ACC112 (cell line): ENCODE measurements at regions not wholly inside any gene's neighbourhood (a gene's known extent, or its start where the extent isn't known, plus 50 kb on each side); places are given as distances from the start of the nearest gene placed in this dataset.
A peak's percentile ranks its signal among the peaks of the same experiment; 100 is the strongest.

Experiments
- H2AFZ ChIP-seq: fragments of 200-600 bp; sonication (generic); one replicate; pipeline ENCODE4 v1.6.0; 2017; ENCODE audit warnings: antibody characterized with exemption, low read length; ENCODE audit not compliant: unreplicated experiment
- H3K27ac ChIP-seq: fragments of 200-600 bp; sonication (generic); 2 replicates; pipeline ENCODE4 v1.5.1; 2014; ENCODE audit warnings: low read depth, mild to moderate bottlenecking, antibody characterized with exemption, low read length, moderate library complexity
- H3K27me3 ChIP-seq: fragments of 200-600 bp; sonication (generic); 2 replicates; pipeline ENCODE4 v1.6.1; 2014; ENCODE audit warnings: mild to moderate bottlenecking, antibody characterized with exemption, low read length, moderate library complexity, mixed read lengths; ENCODE audit not compliant: insufficient read depth
- H3K36me3 ChIP-seq: fragments of 200-600 bp; sonication (generic); 2 replicates; pipeline ENCODE4 v1.6.1; 2016; ENCODE audit warnings: mild to moderate bottlenecking, antibody characterized with exemption, low read length, moderate library complexity, mixed read lengths; ENCODE audit not compliant: insufficient read depth
- H3K4me1 ChIP-seq: fragments of 200-600 bp; sonication (generic); one replicate; pipeline ENCODE4 v1.6.1; 2016; ENCODE audit warnings: low read length, mixed read lengths; ENCODE audit not compliant: insufficient read depth, unreplicated experiment, control insufficient read depth
- H3K4me3 ChIP-seq: fragments of 200-600 bp; sonication (generic); 2 replicates; pipeline ENCODE4 v1.5.1; 2014; ENCODE audit warnings: mild to moderate bottlenecking, low read depth, low read length
- H3K79me2 ChIP-seq: fragments of 200-600 bp; sonication (generic); one replicate; pipeline ENCODE4 v1.6.0; 2016; ENCODE audit warnings: low read length; ENCODE audit not compliant: control insufficient read depth, unreplicated experiment, insufficient read depth

GRCh38 chr1:94721240-94721639, 98.9 kb upstream of the SLC44A3 start:
- H3K27ac ChIP-seq: no peak overlapping the region
- H3K4me3 ChIP-seq: no peak overlapping the region
- H2AFZ ChIP-seq: no peak overlapping the region
- no peaks in the 10 kb centered on the region for H3K36me3 ChIP-seq
- H3K79me2 ChIP-seq: no peaks in the 10 kb centered on the region
- H3K4me1 ChIP-seq: peaks cover 4% of the 10 kb centered on the region
- no peaks in the 10 kb centered on the region for H3K27me3 ChIP-seq

GRCh38 chr1:94719926-94720793, 100.0 kb upstream of the SLC44A3 start:
- Histone ChIP-seq H3K27me3 (no peaks in the 10 kb centered on the region), H3K79me2 (no peaks in the 10 kb centered on the region), H3K4me1 (peaks cover 4% of the 10 kb centered on the region), H3K36me3 (no peaks in the 10 kb centered on the region), H3K27ac (no peak overlapping the region), H2AFZ (no peak overlapping the region), H3K4me3 (no peak overlapping the region)

- no peaks in the 10 kb centered on the region for H3K36me3 ChIP-seq
- peak overlapping the region; percentile 7 for H2AFZ ChIP-seq
- H3K79me2 ChIP-seq: no peaks in the 10 kb centered on the region
- peaks cover 22% of the 10 kb centered on the region for H3K4me1 ChIP-seq
- no peak overlapping the region for H3K4me3 ChIP-seq
- H3K27me3 ChIP-seq: no peaks in the 10 kb centered on the region
- H3K27ac ChIP-seq: no peak overlapping the region
Measured at GRCh38 chr1:94716965-94717364, 103.2 kb upstream of the SLC44A3 start.

- Histone ChIP-seq H3K4me1 (peaks cover 25% of the 10 kb centered on the region), H3K79me2 (no peaks in the 10 kb centered on the region), H2AFZ (no peak overlapping the region), H3K36me3 (no peaks in the 10 kb centered on the region), H3K27me3 (no peaks in the 10 kb centered on the region), H3K27ac (no peak overlapping the region), H3K4me3 (no peak overlapping the region)
Measured at GRCh38 chr1:94715321-94715720, 104.8 kb upstream of the SLC44A3 start.

- no peak overlapping the region for H3K4me3 ChIP-seq
- H3K4me1 ChIP-seq: peaks cover 32% of the 10 kb centered on the region
- no peaks in the 10 kb centered on the region for H3K79me2 ChIP-seq
- no peak overlapping the region for H2AFZ ChIP-seq
- no peaks in the 10 kb centered on the region for H3K27me3 ChIP-seq
- peak overlapping the region; percentile 80 for H3K27ac ChIP-seq
- no peaks in the 10 kb centered on the region for H3K36me3 ChIP-seq
Measured at GRCh38 chr1:94714552-94714951, 105.6 kb upstream of the SLC44A3 start.

GRCh38 chr1:94714152-94714551, 106.0 kb upstream of the SLC44A3 start:
- H2AFZ ChIP-seq: peak overlapping the region; percentile 34
- no peak overlapping the region for H3K4me3 ChIP-seq
- H3K27me3 ChIP-seq: no peaks in the 10 kb centered on the region
- no peaks in the 10 kb centered on the region for H3K36me3 ChIP-seq
- peak overlapping the region; percentile 80 for H3K27ac ChIP-seq
- H3K4me1 ChIP-seq: peaks cover 35% of the 10 kb centered on the region
- no peaks in the 10 kb centered on the region for H3K79me2 ChIP-seq

- Histone ChIP-seq H3K4me1 (peaks cover 35% of the 10 kb centered on the region), H3K36me3 (no peaks in the 10 kb centered on the region), H3K4me3 (no peak overlapping the region), H3K79me2 (no peaks in the 10 kb centered on the region), H3K27ac (peak overlapping the region; percentile 80), H3K27me3 (no peaks in the 10 kb centered on the region), H2AFZ (peak overlapping the region; percentile 47)
Measured at GRCh38 chr1:94713472-94714141, 106.5 kb upstream of the SLC44A3 start.

GRCh38 chr1:94709891-94710581, 110.1 kb upstream of the SLC44A3 start:
- Histone ChIP-seq H2AFZ (no peak overlapping the region), H3K36me3 (no peaks in the 10 kb centered on the region), H3K79me2 (no peaks in the 10 kb centered on the region), H3K4me3 (no peak overlapping the region), H3K27ac (no peak overlapping the region), H3K27me3 (no peaks in the 10 kb centered on the region), H3K4me1 (peaks cover 45% of the 10 kb centered on the region)

- Histone ChIP-seq H2AFZ (no peak overlapping the region), H3K79me2 (no peaks in the 10 kb centered on the region), H3K4me3 (no peak overlapping the region), H3K36me3 (no peaks in the 10 kb centered on the region), H3K27ac (no peak overlapping the region), H3K4me1 (peaks cover 39% of the 10 kb centered on the region), H3K27me3 (no peaks in the 10 kb centered on the region)
Measured at GRCh38 chr1:94708811-94709210, 111.3 kb upstream of the SLC44A3 start.

GRCh38 chr1:94708299-94708685, 111.9 kb upstream of the SLC44A3 start:
- no peak overlapping the region for H2AFZ ChIP-seq
- no peaks in the 10 kb centered on the region for H3K79me2 ChIP-seq
- no peak overlapping the region for H3K27ac ChIP-seq
- no peak overlapping the region for H3K4me3 ChIP-seq
- no peaks in the 10 kb centered on the region for H3K36me3 ChIP-seq
- no peaks in the 10 kb centered on the region for H3K27me3 ChIP-seq
- H3K4me1 ChIP-seq: peaks cover 33% of the 10 kb centered on the region
